ENCODE measurements at regions not wholly inside any gene's neighbourhood (a gene's known extent, or its start where the extent isn't known, plus 50 kb on each side); places are given as distances from the start of the nearest gene placed in this dataset.

DNA sequence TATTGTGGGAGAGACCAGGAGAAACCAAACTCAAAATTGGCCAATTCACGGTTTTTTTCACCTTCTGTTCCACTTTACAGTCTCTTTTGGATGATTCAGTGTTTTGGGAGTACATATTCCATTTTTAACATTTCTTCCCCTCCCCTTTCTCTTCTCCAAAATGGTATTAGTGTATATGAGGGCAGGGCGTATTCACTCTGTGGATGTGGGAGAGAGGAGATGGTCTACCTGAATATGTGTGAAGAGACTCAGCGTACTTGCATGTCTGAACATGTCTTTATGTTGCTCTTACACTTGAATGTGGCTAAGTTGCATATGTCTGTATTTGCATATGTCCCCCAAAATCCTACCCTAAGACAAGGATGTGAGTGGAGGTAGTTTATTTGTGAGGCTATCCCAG, 291.0 kb upstream of the PPP2R3A start:
- Histone ChIP-seq H3K4ac (ENCODE audit: low read depth, low read length) (no peak overlapping the region), H2BK120ac (ENCODE audit: low read depth, low read length) (no peak overlapping the region), H2BK20ac (ENCODE audit: low read depth, low read length) (no peak overlapping the region), H2AK9ac (replicated peaks; ENCODE audit: low read depth, low read length, poor library complexity) (no peak overlapping the region), H3K9ac (ENCODE audit: low read depth, low read length) (no peak overlapping the region), H4K5ac (ENCODE audit: low read depth, low read length) (no peak overlapping the region), H3K18ac (ENCODE audit: low read depth, low read length) (no peak overlapping the region), H3K27me3 (ENCODE audit: control insufficient read depth, insufficient read depth, low read length) (no peaks in the 10 kb centered on the region), H3K14ac (replicated peaks; ENCODE audit: low read depth, low read length) (no peak overlapping the region), H4K20me1 (ENCODE audit: insufficient read depth, low read length) (no peaks in the 10 kb centered on the region), H4K8ac (ENCODE audit: low read depth in 2 of 2, low read length in 2 of 2) (no peak overlapping the region), H3K9me1 (ENCODE audit: insufficient read depth, low read length) (no peaks in the 10 kb centered on the region), H3K9me3 (ENCODE audit: control insufficient read depth, insufficient read depth, low read length) (peaks cover 4% of the 10 kb centered on the region; the same call in 1 of the 2 replicates), H3K4me1 (ENCODE audit: control insufficient read depth, insufficient read depth, low read length) (no peaks in the 10 kb centered on the region), H2AFZ (replicated peaks; ENCODE audit: low read length, poor library complexity) (no peak overlapping the region), H3K36me3 (ENCODE audit: control insufficient read depth, insufficient read depth, low read length) (no peaks in the 10 kb centered on the region), H3K4me3 (ENCODE audit: insufficient read depth, low read depth, low read length) (no peak overlapping the region), H3K79me1 (ENCODE audit: low read depth in 1 of 2, low read length in 2 of 2) (no peaks in the 10 kb centered on the region), H3K56ac (ENCODE audit: extremely low read depth, insufficient read depth, low read length) (no peak overlapping the region), H3K27ac (ENCODE audit: insufficient read depth, low read length) (no peak overlapping the region), H2AK5ac (ENCODE audit: low read depth, low read length) (no peak overlapping the region), H2BK5ac (ENCODE audit: low read depth, low read length, poor library complexity, severe bottlenecking) (no peak overlapping the region), H2BK15ac (ENCODE audit: low read depth, low read length) (no peak overlapping the region), H3K4me2 (ENCODE audit: low read depth, low read length) (no peak overlapping the region), H3K23ac (ENCODE audit: low read depth, low read length) (no peak overlapping the region), H4K91ac (ENCODE audit: insufficient read depth, low read depth, low read length) (no peak overlapping the region)
- DNase-seq (no peak), ATAC-seq (ENCODE audit: low read depth) (no peak)
- WGBS, 2 experiments (ENCODE audit: extremely low coverage in 2 of 2, insufficient read length in 1 of 2): no CpG with 5 or more reads among the region's 3 CpGs
- dilution Hi-C loops (cut with HindIII; ENCODE audit: low sequenced_read_pairs, unreplicated experiment): no loop called here
- in situ Hi-C loops (cut with MboI; ENCODE audit: low sequenced_read_pairs): no loop called here
- no TSS peak for BruUV-seq (replicated peaks)
- CTCF ChIA-PET: no interaction called here
- TF ChIP-seq, protein P1, sequence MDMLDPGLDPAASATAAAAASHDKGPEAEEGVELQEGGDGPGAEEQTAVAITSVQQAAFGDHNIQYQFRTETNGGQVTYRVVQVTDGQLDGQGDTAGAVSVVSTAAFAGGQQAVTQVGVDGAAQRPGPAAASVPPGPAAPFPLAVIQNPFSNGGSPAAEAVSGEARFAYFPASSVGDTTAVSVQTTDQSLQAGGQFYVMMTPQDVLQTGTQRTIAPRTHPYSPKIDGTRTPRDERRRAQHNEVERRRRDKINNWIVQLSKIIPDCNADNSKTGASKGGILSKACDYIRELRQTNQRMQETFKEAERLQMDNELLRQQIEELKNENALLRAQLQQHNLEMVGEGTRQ (IDR thresholded peaks at IDR 0.05; ENCODE audit: low read depth, low read length): no peak
- TF ChIP-seq MXI1 (IDR thresholded peaks at IDR 0.05; ENCODE audit: borderline replicate concordance, low read depth, low read length): no peak
- POLR2A ChIA-PET (ENCODE audit: unreplicated experiment): no interaction called here
- intact Hi-C loops (cut with micrococcal nuclease): no loop called here
